ENCODE measurements at regions not wholly inside any gene's neighbourhood (a gene's known extent, or its start where the extent isn't known, plus 50 kb on each side); places are given as distances from the start of the nearest gene placed in this dataset.

DNA sequence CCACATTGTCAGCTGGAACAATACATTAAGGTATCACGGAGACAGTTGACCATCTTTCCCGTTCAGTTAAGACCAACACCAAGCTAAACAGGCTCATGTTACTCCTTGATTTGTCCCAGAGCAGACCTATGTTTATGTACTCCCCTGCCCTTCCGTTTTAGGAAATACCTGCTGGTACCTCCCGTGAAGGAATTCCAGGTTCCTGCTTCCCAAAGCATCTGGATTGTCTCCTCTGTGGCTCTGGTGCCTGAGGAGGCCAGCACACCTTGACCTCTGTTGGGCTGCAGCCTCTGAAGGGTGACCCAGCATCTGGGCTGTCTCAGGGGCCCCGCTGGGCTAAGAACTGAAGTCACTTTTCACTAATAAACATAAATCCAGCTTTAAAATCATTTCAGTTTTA, 647.8 kb upstream of the MARCKS start:
- TF ChIP-seq, protein P1, sequence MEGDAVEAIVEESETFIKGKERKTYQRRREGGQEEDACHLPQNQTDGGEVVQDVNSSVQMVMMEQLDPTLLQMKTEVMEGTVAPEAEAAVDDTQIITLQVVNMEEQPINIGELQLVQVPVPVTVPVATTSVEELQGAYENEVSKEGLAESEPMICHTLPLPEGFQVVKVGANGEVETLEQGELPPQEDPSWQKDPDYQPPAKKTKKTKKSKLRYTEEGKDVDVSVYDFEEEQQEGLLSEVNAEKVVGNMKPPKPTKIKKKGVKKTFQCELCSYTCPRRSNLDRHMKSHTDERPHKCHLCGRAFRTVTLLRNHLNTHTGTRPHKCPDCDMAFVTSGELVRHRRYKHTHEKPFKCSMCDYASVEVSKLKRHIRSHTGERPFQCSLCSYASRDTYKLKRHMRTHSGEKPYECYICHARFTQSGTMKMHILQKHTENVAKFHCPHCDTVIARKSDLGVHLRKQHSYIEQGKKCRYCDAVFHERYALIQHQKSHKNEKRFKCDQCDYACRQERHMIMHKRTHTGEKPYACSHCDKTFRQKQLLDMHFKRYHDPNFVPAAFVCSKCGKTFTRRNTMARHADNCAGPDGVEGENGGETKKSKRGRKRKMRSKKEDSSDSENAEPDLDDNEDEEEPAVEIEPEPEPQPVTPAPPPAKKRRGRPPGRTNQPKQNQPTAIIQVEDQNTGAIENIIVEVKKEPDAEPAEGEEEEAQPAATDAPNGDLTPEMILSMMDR (IDR thresholded peaks at IDR 0.05) = no peak
- no peak for TF ChIP-seq SIN3A (IDR thresholded peaks at IDR 0.05; ENCODE audit: borderline replicate concordance, insufficient read depth, low read depth, low read length)
